Stomach (tissue), 8 donors: ENCODE measurements at regions not wholly inside any gene's neighbourhood (a gene's known extent, or its start where the extent isn't known, plus 50 kb on each side); places are given as distances from the start of the nearest gene placed in this dataset.
A peak's percentile ranks its signal among the peaks of the same experiment; 100 is the strongest.

Source experiments
- DNase-seq, 2 donors: peaks; one replicate each; pipeline versions ENCODE4 v3.0.0 to v3.0.0-alpha.2; 2013 to 2019
- H3K27ac ChIP-seq, 5 donors: fragments of 200-600 bp in 4 of 5; sonication (generic) in 4 of 5; one replicate each; pipeline ENCODE4 v1.5.1; 2013 to 2019; ENCODE audit warnings: mild to moderate bottlenecking in 1 of 5, moderate library complexity in 1 of 5
- H3K27me3 ChIP-seq, 3 donors: fragments of 200-600 bp; sonication (generic); one replicate each; pipeline ENCODE4 v1.5.1; 2017 to 2019; ENCODE audit warnings: mixed run types in 1 of 3
- H3K36me3 ChIP-seq, 4 donors: fragments of 200-600 bp; sonication (generic); 1 replicate in 3 of 4; 2 replicates in 1 of 4; pipeline ENCODE4 v1.5.1; 2016 to 2019
- H3K4me1 ChIP-seq, 4 donors: fragments of 200-600 bp; sonication (generic); one replicate each; pipeline ENCODE4 v1.5.1; 2016 to 2019
- H3K4me3 ChIP-seq, 4 donors: fragments of 200-600 bp; sonication (generic) in 3 of 4; one replicate each; pipeline ENCODE4 v1.5.1; 2016 to 2019; ENCODE audit warnings: mild to moderate bottlenecking in 1 of 4
- H3K9me3 ChIP-seq, 4 donors: fragments of 200-600 bp; sonication (generic); one replicate each; pipeline ENCODE4 v1.5.1; 2016 to 2019
- CTCF ChIP-seq, 7 experiments: fragments of 450-650 bp in 4 of 7; fragments of 200-600 bp in 3 of 7; sonication (generic) in 3 of 7; IDR thresholded peaks; one replicate each; pipeline ENCODE4 v1.5.1; 2016 to 2019; ENCODE audit warnings: antibody characterized with exemption in 7 of 7, control low read depth in 2 of 7, mild to moderate bottlenecking in 1 of 7
- EP300 ChIP-seq: sonication (generic); formaldehyde crosslinking; IDR thresholded peaks from one replicate; pipeline ENCODE4 v1.6.1; 2017; ENCODE audit warnings: antibody characterized with exemption
- POLR2A ChIP-seq, 4 donors: fragments of 450-650 bp; IDR thresholded peaks; one replicate each; pipeline ENCODE4 v1.6.1; 2016; ENCODE audit warnings: antibody characterized with exemption in 4 of 4, control low read depth in 2 of 4, mild to moderate bottlenecking in 1 of 4, moderate library complexity in 1 of 4
- POLR2AphosphoS5 ChIP-seq, 3 donors: sonication (generic); formaldehyde crosslinking; IDR thresholded peaks; one replicate each; pipeline ENCODE4 v1.6.1; 2016; ENCODE audit warnings: antibody characterized with exemption in 3 of 3
- WGBS, 5 donors: extraction: QIAGEN DNeasy Blood & Tissue Kit in 3 of 5; methylation state at CpG; one replicate each; pipeline versions ENCODE4 v1.1.5 to v1.1.7; 2013 to 2018; 5-methylcytosine and 5-hydroxymethylcytosine counted together
- intact Hi-C: fragments of 100-400 bp; cut with DNase I; formaldehyde crosslinking; loops from one replicate; pipeline ENCODE4 v1.15.1; 2023; ENCODE audit warnings: low total_unique reads
- donor health status: healthy with polysubstance abuse.
- donor health status: Bipolar disorder and iron deficiency.
- donor health status: healthy.

- Histone ChIP-seq H3K27ac (no peak overlapping the region), H3K9me3 (no peaks in the 10 kb centered on the region), H3K36me3 (no peaks in the 10 kb centered on the region), H3K4me3 (no peak overlapping the region), H3K27me3 (no peaks in the 10 kb centered on the region), H3K4me1 (no peaks in the 10 kb centered on the region)
- TF ChIP-seq CTCF (IDR thresholded peaks at IDR 0.05) (peak in 4 of 7 experiments; percentile 31 to 62 (median 42)), EP300 (no peak)
- 47 to 57% (median 51%) methylated on average over 2 of the region's 2 CpGs for WGBS, 5 donors
- peak; percentile 52 to 79 for DNase-seq
- intact Hi-C loops = no loop called here
Observed at GRCh38 chr14:42224053-42224888, 617.6 kb downstream of the LRFN5 start.

GRCh38 chr14:42222924-42223471 lies 616.3 kb downstream of the LRFN5 start:
- no peaks in the 10 kb centered on the region for H3K27me3 ChIP-seq
- WGBS, 5 donors = 19 to 34% (median 29%) methylated on average over 3 of the region's 3 CpGs
- DNase-seq = peak in 1 of 2 donors; percentile 26
- no peaks in the 10 kb centered on the region for H3K4me1 ChIP-seq
- no peaks in the 10 kb centered on the region for H3K9me3 ChIP-seq
- H3K4me3 ChIP-seq = no peak overlapping the region
- no peak overlapping the region for H3K27ac ChIP-seq
- intact Hi-C loops = no loop called here
- no peaks in the 10 kb centered on the region for H3K36me3 ChIP-seq
- TF ChIP-seq CTCF (IDR thresholded peaks at IDR 0.05) (no peak), POLR2AphosphoS5 (IDR thresholded peaks at IDR 0.05) (no peak), POLR2A (IDR thresholded peaks at IDR 0.05) (no peak), EP300 (no peak)

GRCh38 chr14:42214981-42215491 lies 608.4 kb downstream of the LRFN5 start:
- Histone ChIP-seq H3K36me3 (no peaks in the 10 kb centered on the region), H3K9me3 (no peaks in the 10 kb centered on the region), H3K4me1 (peaks cover 0 to 6% (median 0%) of the 10 kb centered on the region in 4 donors), H3K27me3 (no peaks in the 10 kb centered on the region), H3K27ac (no peak overlapping the region), H3K4me3 (no peak overlapping the region)
- intact Hi-C loops = no loop called here
- TF ChIP-seq POLR2AphosphoS5 (IDR thresholded peaks at IDR 0.05) = peak in 2 of 3 donors; percentile 26 to 83
- no peak for TF ChIP-seq EP300
- peak in 1 of 2 donors; percentile 21 for DNase-seq

GRCh38 chr14:42200957-42201356 lies 594.3 kb downstream of the LRFN5 start:
- 47 to 66% (median 52%) methylated on average over 2 of the region's 2 CpGs for WGBS, 5 donors
- DNase-seq = no peak
- intact Hi-C loops = no loop called here
- Histone ChIP-seq H3K9me3 (no peaks in the 10 kb centered on the region), H3K27ac (no peak overlapping the region), H3K4me1 (no peaks in the 10 kb centered on the region), H3K36me3 (no peaks in the 10 kb centered on the region), H3K4me3 (no peak overlapping the region), H3K27me3 (no peaks in the 10 kb centered on the region)
- TF ChIP-seq POLR2A (IDR thresholded peaks at IDR 0.05) (no peak), POLR2AphosphoS5 (IDR thresholded peaks at IDR 0.05) (no peak), EP300 (no peak), CTCF (IDR thresholded peaks at IDR 0.05) (no peak)

GRCh38 chr14:42198010-42198409 lies 591.3 kb downstream of the LRFN5 start:
- Histone ChIP-seq H3K27ac (no peak overlapping the region), H3K27me3 (no peaks in the 10 kb centered on the region), H3K4me3 (no peak overlapping the region), H3K4me1 (no peaks in the 10 kb centered on the region), H3K36me3 (no peaks in the 10 kb centered on the region), H3K9me3 (no peaks in the 10 kb centered on the region)
- WGBS, 5 donors = 60 to 77% (median 68%) methylated on average over 3 of the region's 3 CpGs
- DNase-seq = no peak
- TF ChIP-seq POLR2A (IDR thresholded peaks at IDR 0.05) (no peak), POLR2AphosphoS5 (IDR thresholded peaks at IDR 0.05) (no peak), CTCF (IDR thresholded peaks at IDR 0.05) (no peak)
- intact Hi-C loops = no loop called here
